ENCODE measurements at regions not wholly inside any gene's neighbourhood (a gene's known extent, or its start where the extent isn't known, plus 50 kb on each side); places are given as distances from the start of the nearest gene placed in this dataset.

DNA sequence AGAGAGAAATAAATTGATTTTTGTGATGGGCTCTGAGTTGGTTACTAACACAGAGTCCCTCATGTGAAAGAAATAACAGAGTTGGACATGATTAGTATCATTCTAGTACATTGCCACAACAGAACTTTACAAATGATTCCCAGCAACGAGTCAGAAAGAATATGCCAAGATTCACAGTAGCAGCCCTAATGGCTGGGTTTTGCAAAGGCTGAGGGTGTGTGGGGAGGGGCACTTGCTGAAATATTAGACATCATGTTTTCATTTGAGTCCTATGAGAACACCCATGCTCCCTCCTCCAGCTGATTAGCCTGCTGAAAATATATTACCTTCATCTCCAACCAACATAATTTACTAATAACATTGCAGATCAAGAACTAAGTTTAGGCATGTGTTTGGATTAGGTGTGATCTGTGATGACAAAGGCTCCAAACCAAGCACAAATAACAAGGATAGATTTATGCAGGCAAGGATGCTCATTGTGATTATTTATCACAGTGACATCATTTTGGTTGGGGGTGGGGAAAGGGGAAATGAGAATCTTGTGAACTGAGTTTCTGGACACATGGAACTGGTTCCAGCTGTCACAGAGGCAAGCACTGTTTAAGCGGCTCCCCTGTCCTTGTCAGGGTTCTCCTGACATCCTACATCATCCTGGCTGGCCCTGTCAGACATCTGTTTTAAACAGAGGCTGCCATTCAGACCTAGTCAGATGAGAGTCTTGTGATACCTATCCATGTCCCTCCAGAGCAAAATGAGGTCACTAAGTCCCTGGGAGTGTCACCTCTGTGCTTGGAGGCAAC lies 205.8 kb upstream of the NCKAP5 start:
- no peak for DNase-seq

DNA sequence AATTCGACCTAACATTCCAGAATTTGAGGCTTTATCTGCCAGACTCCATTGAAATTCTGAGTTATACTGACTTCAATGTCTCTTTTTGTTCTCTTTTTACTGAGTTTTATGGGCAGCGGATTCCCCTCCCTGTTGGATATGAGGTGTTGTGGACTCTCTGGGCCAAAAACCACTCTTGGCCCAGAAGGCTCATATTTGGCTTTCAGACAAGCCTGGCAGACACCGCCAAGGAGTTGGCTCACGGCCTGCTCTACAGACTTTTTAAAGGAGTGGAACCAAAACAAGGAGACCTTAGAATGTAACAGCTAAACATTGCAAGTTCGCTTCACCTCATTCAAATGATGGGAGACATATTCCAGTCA lies 206.4 kb upstream of the NCKAP5 start:
- DNase-seq: no peak

DNA sequence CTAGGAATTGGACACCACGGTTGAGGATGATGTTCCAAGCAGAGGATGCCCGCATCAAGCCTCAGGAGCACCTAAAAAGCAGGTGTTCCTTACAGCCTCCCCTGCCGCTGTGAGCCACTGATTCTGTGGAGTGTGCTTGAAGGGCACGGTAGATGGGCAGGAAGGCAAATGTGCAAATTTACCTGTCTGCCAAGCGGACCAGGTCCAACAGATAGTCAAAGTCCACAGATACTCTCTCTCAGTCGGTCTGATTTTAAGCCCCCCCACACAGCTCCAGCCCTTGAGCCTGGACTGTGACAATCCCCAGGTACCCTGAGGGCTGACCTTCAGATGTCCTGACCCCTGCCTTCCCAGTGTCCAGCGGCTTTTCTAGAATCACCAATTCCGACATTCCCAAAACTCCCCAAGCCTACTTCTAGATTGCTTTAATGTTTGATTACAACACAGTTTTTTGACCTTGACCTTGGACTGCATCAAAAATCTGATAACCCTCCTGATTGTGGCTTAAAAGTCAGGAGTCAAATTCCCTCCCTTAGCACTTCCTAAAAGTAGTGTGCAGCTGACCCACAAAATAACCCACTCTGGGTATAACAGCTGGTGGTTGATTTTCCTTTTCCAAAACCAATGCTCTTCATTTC lies 208.8 kb upstream of the NCKAP5 start:
- DNase-seq: no peak

DNA sequence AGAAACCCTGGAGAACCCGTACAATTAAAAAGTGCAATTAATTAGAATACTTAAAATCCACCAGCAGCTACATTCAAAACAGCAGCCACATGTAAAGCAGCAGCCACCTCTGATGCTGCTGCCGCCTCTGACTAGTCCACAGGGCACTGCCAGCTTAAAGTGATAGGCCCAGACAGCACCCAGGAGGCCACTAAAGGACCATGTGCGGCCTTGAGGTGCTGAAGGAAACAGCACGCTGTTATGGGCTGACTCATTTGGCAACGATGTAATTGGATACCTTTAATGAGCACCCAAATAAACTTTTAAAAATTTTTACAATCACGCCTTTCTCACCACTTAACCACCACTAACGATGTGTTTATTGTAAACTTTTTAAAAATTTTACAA lies 209.3 kb upstream of the NCKAP5 start:
- DNase-seq: no peak

DNA sequence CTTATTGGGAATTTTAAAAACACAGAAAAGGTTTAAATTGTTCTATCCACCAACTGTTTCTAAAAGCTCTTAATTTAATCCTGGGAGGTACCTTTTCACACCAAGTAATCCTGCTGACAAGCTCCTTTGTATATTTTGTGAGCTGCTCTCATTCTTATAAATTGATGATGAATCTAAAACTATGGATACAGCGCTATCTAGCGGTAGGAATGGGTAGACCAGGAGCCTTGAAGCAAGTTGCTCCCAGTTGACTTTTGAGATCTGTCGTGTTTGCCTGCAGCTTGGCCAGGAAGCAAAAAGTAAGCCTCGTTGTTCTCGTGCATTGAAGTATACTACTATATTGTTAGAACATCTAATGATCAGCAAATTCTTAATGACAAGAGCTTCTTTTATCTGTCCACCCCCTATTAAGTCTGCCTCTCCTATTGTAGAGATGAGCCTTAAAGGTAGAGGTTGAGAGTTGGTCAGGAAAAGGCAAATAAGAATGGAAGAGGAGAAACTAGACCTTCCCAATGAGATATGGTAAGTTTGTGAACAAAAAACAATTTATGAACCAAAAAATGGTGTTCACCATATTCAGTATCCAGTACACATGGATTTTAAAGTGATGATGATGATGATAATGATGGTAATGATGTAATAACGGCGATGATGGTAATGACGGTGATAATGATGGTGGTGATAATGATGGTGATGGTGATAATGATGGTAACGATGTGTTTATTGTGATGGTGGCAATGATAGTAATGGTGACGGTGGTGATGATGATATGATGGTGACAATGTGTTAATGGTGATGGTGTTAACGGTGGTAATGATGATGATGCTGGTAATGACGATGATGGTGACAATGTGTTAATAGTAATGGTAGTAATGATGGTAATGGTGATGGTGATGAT lies 212.1 kb upstream of the NCKAP5 start:
- DNase-seq: no peak

DNA sequence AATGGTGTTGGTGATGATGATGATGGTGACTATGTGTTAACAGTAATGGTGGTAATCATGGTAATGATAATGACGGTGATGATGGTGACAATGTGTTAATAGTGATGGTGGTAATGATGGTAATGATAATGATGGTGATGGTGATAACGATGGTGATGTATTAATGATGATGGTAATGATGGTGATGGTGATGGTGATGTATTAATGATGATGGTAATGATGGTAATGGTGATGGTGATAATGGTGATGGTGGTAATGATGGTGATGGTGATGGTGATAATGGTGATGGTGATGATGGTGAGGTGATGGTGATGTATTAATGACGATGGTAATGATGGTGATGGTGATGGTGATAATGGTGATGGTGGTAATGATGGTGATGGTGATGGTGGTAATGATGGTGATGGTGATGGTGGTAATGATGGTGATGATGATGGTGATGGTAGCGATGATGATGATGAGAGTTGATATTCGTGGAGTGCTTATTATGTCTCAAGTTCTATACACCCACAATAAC lies 212.8 kb upstream of the NCKAP5 start:
- no peak for DNase-seq

DNA sequence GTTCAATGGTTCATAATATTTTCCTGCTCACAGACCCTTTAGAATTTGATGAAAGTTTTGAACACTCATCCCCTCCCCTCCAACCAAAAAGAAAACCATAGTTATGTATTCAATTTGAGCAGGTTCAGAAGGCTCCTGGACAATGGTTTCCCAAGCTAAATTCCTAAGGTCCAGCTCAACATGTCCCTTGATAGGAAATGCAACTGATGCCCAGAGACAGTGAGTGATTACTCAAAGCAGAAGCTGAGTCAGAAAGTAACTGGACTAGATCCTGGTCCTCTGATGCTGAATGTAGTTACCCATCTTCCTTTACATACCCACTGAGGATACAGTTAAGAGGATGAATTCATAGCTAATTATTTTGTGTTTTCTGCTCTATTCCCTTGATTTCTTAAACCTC lies 218.9 kb upstream of the NCKAP5 start:
- no peak for DNase-seq

DNA sequence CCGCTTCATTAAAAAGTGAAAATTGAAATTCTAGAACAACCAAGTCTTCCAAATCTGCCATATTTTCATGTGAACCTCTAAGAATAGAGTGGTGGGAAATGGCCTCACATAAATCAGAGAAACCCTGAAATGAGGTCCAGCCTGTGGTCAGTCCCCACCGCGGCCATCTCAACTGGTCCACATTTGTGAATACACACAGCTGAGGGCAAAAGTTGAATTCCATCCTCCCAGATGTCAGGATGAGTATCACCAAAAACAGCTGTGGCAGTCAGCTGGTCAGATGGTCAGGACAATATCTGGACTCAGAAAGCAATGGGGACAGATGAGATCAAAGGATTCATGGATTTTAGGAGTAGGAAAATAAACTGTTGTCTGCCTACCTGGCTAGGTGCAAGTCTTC lies 219.4 kb upstream of the NCKAP5 start:
- DNase-seq: no peak

DNA sequence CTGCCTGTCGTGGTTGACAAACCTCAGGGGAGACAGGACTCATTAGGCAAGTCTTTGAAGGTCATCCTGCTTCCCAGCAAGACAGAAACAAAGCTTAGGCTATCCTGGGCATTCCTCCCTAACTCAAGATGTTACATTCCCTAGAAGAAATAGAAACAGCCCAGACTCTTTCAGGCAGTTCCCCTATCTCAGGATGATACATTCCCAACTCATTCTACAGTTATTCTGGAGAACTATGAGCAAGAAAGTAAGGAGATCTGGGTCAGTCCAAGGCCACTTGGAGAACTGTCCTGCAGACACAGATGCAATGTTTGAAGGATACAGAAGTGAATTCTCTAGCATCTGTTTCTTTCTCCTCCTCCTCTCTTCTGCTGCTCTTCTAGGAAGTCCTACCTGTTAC lies 220.1 kb upstream of the NCKAP5 start:
- DNase-seq: no peak

DNA sequence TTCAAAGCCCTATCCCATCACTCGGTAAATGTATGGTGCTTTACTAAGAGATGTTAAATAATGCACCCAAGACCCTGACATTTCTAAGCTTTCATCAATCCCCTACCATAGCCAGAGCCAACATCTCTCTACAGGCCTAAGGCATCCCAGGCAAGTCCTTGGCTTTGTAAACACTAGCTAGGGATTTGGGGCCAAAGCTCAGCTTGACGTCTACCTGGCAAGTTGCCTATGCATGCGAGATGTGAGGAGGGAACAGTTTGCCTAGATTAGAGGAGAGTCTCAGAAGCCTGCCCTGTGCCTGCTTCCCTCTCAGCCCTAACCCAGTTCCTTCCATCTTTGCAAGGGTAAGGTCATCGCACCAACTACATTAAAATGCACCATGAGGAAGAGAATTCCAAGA lies 221.5 kb upstream of the NCKAP5 start:
- no peak for DNase-seq

DNA sequence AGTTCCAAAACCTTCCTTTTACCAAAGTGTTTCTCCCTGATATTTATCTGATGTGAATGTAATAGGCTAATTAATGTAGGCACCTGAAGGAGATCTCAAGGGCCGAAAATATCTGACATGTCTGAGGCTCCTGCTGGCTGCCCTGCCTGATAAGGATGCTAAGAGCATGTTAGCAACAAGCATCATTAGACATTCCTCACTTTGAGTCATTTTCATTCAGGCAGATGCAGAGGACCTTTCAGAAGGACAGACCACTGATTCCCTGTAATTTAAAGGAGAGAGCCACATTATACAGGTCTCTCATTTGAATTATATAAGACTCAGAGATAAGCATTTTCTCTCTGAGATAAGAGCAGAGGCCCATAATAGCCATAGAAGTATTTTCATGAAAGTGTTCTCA lies 222.4 kb upstream of the NCKAP5 start:
- DNase-seq: no peak

DNA sequence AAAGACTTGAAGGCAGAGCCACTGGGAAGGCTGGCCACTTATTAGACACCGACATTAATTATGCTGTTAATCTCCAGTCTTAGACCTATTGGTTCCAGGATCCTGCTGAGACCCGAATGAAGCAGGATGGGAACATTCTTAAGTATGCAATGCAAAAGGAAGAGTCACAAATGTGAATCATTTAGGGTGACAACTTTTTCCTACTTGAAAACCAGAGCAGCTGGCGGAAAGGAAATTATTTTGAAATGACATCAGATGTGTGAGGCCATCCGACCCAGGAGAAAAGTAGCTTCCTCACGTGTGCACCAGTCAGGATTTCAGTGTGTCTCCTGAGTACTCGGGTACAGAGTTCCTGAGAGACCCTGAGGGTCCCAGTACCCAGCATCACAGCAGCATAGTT lies 222.9 kb upstream of the NCKAP5 start:
- no peak for DNase-seq

DNA sequence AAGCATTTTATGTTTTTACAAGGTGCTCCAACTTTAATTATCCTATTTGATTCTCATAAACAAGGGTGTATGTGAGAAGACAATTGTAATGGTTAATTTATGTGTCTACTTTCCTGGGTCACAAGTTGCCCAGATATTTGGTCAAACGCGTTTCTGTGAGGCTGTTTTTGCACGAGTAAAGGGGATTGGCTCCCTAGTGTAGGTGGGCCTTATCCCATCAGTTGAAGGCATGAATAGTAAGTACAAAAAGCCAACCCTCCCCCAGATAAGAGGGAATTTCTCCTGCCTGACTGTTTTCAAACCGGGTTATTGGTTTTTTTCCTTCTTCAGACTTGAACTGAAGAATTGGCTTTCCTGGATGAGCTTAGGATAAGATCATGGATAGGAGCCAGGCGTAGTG lies 224.0 kb upstream of the NCKAP5 start:
- DNase-seq: no peak

DNA sequence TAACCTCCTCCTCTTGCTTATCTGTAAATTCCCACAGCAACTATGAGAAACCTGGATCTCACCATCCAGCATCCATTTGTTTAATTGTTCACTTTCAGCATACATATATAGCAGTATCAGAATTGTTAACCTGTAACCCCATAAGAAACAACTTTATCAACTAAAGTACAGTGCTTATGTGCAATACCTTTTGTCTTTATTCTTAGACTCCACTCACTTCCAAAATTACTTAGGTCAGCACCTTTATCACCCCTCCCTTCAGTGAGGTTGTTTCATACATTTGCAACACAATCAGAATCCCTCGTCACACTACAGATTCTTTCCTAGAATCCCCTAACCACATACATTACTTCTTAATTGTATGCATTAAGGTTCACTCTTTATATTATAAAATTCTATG lies 225.9 kb upstream of the NCKAP5 start:
- DNase-seq: no peak

DNA sequence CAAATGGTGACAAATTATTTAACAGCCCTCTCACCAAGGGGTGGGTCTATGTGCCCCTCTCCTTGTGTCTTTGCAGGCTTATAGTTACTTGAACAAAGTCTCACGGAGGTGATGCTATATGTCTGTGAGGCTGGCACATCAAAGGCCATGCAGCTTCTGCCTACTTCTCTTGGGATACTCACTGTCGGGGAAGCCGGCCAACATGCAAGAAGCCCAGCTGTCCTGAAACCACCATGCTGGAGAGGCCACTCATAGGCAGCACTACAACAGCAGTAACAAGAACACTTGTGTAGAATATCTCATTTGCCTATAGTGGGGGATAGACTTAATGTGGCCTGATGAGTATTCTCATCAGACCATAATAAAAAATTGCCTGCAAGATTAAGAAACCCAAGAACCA lies 233.7 kb upstream of the NCKAP5 start:
- DNase-seq: no peak

DNA sequence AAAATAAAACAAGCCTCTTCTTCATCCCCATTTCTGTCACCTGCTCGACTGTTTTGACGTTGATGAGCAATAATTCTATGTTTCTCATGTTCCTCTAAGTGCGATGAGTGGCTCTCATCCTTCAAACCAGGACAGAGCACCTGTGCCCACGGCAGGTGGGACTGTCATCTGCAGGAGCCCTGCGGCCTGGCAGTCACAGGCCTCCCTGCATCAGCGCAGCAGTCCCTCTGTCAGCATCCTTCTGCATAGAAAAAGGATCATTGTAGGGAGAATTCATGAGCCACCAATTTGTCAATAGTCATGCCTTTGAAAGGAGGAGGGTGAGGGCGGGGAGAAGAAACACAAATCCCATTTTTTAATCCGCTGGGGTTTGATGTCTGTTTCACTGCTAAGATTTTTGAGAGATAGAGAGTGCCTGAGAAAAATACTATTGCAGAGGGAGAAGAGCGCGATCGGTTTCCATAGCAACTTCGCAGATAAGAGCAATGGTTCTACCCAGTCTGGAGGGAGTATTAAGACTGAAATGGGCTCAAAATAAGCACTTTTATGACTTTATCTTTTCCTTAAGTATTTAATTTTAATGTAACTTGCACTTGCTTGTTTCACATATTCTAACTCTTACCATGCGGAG lies 234.3 kb upstream of the NCKAP5 start:
- DNase-seq: no peak

DNA sequence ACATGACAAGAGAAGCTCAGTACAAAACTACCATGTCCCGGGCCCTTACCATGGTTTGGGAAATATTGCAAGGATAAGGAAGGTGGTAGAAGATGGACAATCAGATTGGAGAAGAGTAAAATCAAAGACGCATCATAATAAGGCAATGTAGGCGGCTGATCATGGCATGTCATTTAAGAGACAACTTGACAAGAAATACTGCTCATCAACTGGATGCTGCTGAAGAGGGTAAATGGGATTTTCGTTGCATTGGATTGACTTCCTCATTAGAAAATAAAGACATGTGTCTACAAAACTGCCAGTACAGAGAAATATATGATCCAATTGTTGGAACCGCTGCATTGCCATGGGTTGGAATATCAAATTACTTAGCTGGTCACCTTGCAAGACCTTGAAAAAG lies 238.3 kb upstream of the NCKAP5 start:
- DNase-seq: no peak

DNA sequence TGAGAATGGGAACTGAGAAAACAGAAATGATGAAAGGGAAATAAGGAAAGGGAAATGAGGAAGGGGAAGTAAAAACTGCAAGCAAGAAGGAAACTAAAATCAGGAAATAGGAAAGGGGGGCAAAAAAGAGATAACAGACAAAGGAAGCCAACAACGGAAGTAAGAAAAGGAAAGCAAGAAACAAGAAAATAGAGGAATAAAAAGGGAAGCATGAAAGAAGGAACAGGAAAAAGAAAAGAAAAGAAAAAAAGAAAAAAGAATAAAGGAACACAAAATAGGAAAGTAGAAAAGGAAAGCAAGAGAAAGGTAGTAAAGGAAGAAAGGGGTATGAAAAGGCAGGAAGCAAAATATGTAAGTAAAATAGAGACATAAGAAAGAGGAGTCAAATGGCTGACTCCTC lies 241.2 kb upstream of the NCKAP5 start:
- DNase-seq: no peak

DNA sequence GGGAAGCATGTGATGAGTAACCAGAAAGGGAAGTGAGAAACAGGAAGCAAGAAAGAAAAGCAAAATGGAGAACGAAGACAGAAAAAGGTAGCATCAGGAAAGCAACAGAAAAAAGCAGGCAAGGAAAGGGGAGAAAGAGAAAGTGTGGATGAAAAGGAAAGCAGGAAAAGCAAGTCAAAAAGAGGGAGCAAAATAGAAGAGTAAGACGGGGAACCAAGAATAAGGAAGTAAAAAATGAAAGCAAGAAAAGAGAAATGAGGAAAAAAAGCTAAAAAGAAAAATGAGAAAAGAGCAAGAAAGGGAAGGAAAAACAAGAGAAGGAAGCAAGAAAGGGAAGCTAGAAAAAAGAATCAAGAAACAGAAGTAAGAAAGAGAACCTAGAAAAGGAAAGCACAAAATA lies 242.3 kb upstream of the NCKAP5 start:
- no peak for DNase-seq

DNA sequence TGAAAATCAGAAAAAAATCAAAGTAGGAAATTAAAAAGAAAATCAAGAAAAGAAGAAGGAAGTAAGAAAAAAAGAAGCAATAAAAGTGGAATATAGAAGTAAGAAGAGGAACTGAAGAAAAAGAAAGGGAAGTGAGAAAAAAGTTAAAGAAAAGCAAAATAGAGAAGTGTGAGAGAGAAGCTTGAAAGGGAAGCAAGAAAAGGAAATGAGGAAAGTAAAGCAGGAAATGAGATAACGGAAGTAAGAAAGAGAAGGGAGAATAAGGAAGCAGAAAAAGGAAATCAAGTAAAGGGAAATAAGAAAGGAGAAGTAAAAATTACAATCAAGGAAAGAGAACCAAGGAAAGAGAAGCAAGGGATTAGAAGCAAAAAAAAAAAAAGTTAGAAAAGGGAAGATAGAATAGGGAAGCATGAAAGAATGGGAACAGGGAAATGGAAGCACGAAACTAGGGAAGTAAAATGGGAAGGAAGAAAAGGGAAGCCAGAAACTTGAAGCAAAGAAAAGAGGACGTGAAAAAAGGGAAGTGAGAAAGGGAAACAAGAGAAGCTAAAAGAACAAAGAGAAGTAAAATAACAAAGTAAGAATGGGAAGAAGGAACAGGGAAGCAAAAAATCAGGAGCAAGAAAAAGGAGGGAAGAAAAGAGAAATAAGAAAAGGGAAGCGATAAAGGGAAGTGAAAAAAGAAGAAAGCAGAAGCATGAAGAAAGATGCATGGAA lies 243.3 kb upstream of the NCKAP5 start:
- DNase-seq: no peak

DNA sequence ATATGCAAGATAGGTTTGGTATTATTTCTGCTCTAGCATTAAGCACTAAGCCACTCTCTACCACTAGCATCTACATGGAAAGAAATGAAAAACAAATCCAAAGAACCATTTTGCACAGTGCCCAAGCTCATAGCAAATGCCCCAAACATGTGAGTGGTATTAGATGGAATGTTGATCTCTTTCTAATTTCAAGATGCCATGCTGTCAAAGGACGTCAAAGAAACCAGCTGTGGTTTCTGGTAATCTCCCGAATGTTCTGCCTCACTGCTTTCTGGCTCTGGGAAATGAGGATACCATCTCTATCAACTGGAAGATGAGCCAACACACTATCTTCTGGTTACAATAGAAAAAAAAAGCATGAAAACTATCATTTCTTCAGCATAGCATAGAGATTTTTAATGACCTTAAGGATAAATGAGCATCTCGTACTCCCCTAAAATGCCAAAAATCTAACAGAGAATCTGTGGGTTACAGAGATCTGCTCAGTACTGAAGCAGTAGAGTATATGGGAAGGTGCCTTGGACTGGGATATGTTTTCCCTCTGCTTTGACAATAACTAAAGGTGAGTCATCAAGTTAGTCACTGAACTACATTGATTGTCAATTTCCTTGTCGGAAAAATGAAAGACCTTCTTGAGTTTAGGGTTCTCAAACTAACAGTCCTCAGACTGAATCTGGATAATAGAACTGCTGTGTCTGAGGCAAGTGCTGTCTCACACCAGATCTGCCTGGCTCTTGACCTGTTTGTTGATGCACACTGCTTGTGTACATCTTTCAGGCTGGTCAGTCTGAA lies 244.8 kb upstream of the NCKAP5 start:
- no peak for DNase-seq

DNA sequence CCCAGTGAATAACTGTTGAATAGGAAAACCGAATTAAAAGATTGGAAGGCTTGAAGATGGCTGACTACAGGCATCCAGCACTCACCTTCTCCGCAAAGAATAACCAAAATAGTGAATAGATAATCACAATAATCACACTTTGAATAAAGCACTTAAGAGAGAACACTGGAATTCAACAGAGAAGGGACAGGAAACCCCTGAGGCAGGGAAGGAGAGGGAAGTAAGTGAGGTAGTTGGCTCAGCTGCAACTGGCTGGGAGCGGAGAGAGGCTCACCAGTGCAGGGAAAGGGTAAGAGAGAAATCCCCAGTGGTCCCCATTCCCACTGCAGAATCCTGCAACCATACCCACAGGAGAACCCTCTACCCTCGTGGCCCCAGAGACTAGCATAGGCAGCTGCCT lies 246.6 kb upstream of the NCKAP5 start:
- no peak for DNase-seq

Measured in stimulated activated CD4-positive, alpha-beta T cell treated with anti-CD3 and anti-CD28 coated beads, Interleukin-4, amount 100 ng/mL, for 1 hour (primary cell).